Aorta (tissue), 5 donors: ENCODE measurements at regions not wholly inside any gene's neighbourhood (a gene's known extent, or its start where the extent isn't known, plus 50 kb on each side); places are given as distances from the start of the nearest gene placed in this dataset.
"Not testable (repeated sequence)": the region's sequence is repeated elsewhere in the genome, so short reads cannot be mapped to it uniquely, and the experiment has no call there.

Experiments
- ATAC-seq: fragments of 200-7000 bp; cut with Tn5 transposase; one replicate; pipeline ENCODE4 v1.9.1; 2022; ENCODE audit warnings: moderate library complexity; ENCODE audit not compliant: low FRiP score
- DNase-seq, 2 donors: peaks; one replicate each; pipeline ENCODE4 v3.0.0-alpha.2; 2020
- H3K27ac ChIP-seq, 2 donors: one replicate each; pipeline ENCODE4 v1.5.1; 2013; ENCODE audit warnings: low read length in 2 of 2, mild to moderate bottlenecking in 2 of 2, moderate library complexity in 2 of 2, control low read depth in 1 of 2, inconsistent platforms in 1 of 2, low read depth in 1 of 2
- H3K27me3 ChIP-seq, 2 donors: one replicate each; pipeline ENCODE4 v1.6.1; 2013; ENCODE audit warnings: control low read depth in 1 of 2, low read length in 1 of 2, mild to moderate bottlenecking in 1 of 2, moderate library complexity in 1 of 2; ENCODE audit not compliant: insufficient read depth in 2 of 2, control insufficient read depth in 1 of 2
- H3K36me3 ChIP-seq, 2 donors: one replicate each; pipeline ENCODE4 v1.6.1; 2013; ENCODE audit warnings: control low read depth in 1 of 2, low read length in 1 of 2, mild to moderate bottlenecking in 1 of 2; ENCODE audit not compliant: insufficient read depth in 2 of 2, control insufficient read depth in 1 of 2
- H3K4me1 ChIP-seq, 2 donors: one replicate each; pipeline ENCODE4 v1.6.1; 2013; ENCODE audit warnings: low read length in 2 of 2, control low read depth in 1 of 2, mild to moderate bottlenecking in 1 of 2, moderate library complexity in 1 of 2; ENCODE audit not compliant: insufficient read depth in 2 of 2, control insufficient read depth in 1 of 2
- H3K4me3 ChIP-seq, 2 donors: one replicate each; pipeline ENCODE4 v1.5.1; 2013; ENCODE audit warnings: low read length in 2 of 2, control low read depth in 1 of 2, mild to moderate bottlenecking in 1 of 2
- H3K9me3 ChIP-seq: one replicate; pipeline ENCODE4 v1.6.1; 2013; ENCODE audit warnings: mild to moderate bottlenecking, low read length; ENCODE audit not compliant: control insufficient read depth
- WGBS, 2 donors: extraction: QIAGEN DNeasy Blood & Tissue Kit; methylation state at CpG; one replicate each; pipeline ENCODE4 v1.1.7; 2013; 5-methylcytosine and 5-hydroxymethylcytosine counted together
- intact Hi-C, 2 donors: fragments of 100-400 bp; cut with DNase I; formaldehyde crosslinking; loops; one replicate each; pipeline versions ENCODE4 v1.14.2 to v1.15.0; 2022
- donor health status: healthy with polysubstance abuse.
- donor health status: Bipolar disorder and iron deficiency.
- donor health status: DM: no; HTN: no; CAD: no.
- donor health status: DM: no; HTN: no; CAD: no.
- donor health status: DM: yes; HTN: yes; CAD: no.

- no peak overlapping the region for H3K27ac ChIP-seq
- ATAC-seq = no peak
- no peaks in the 10 kb centered on the region for H3K27me3 ChIP-seq
- H3K9me3 ChIP-seq = no peaks in the 10 kb centered on the region
- DNase-seq = no peak
- H3K4me1 ChIP-seq = no peaks in the 10 kb centered on the region
- WGBS, 2 donors = 30 to 36% methylated on average over 1 of the region's 1 CpG
- no peaks in the 10 kb centered on the region for H3K36me3 ChIP-seq
- H3K4me3 ChIP-seq = no peak overlapping the region
- intact Hi-C loops = no loop called here
Observed at GRCh38 chr7:81457852-81458522, 311.9 kb downstream of the HGF start.

GRCh38 chr7:81453770-81454169 lies 316.1 kb downstream of the HGF start:
- H3K9me3 ChIP-seq, H3K4me1 ChIP-seq, H3K27ac ChIP-seq, H3K27me3 ChIP-seq, H3K4me3 ChIP-seq, intact Hi-C loops, H3K36me3 ChIP-seq, DNase-seq, ATAC-seq: not testable (repeated sequence)

GRCh38 chr7:81449105-81449504 lies 320.7 kb downstream of the HGF start:
- ATAC-seq (no peak), DNase-seq (no peak)
- intact Hi-C loops = no loop called here
- Histone ChIP-seq H3K4me1 (no peaks in the 10 kb centered on the region), H3K4me3 (no peak overlapping the region), H3K27ac (no peak overlapping the region), H3K27me3 (no peaks in the 10 kb centered on the region), H3K36me3 (no peaks in the 10 kb centered on the region), H3K9me3 (no peaks in the 10 kb centered on the region)

GRCh38 chr7:81447351-81447952 lies 322.4 kb downstream of the HGF start:
- ATAC-seq = no peak
- intact Hi-C loops = no loop called here
- Histone ChIP-seq H3K27me3 (no peaks in the 10 kb centered on the region), H3K4me1 (no peaks in the 10 kb centered on the region), H3K27ac (no peak overlapping the region), H3K9me3 (no peaks in the 10 kb centered on the region), H3K4me3 (no peak overlapping the region), H3K36me3 (no peaks in the 10 kb centered on the region)
- DNase-seq = no peak
- 38 to 40% methylated on average over 4 of the region's 4 CpGs for WGBS, 2 donors

- no peaks in the 10 kb centered on the region for H3K4me1 ChIP-seq
- no peak overlapping the region for H3K4me3 ChIP-seq
- no peak overlapping the region for H3K27ac ChIP-seq
- no peak for ATAC-seq
- H3K36me3 ChIP-seq = no peaks in the 10 kb centered on the region
- 61 to 67% methylated on average over 1 of the region's 1 CpG for WGBS, 2 donors
- no peak for DNase-seq
- H3K27me3 ChIP-seq = no peaks in the 10 kb centered on the region
- no peaks in the 10 kb centered on the region for H3K9me3 ChIP-seq
- intact Hi-C loops = no loop called here
Observed at GRCh38 chr7:81446212-81446611, 323.6 kb downstream of the HGF start.

- H3K9me3 ChIP-seq = no peaks in the 10 kb centered on the region
- no peak for ATAC-seq
- no peaks in the 10 kb centered on the region for H3K4me1 ChIP-seq
- no peaks in the 10 kb centered on the region for H3K36me3 ChIP-seq
- 92 to 95% methylated on average over 1 of the region's 1 CpG for WGBS, 2 donors
- no peaks in the 10 kb centered on the region for H3K27me3 ChIP-seq
- DNase-seq = no peak
- H3K27ac ChIP-seq = no peak overlapping the region
- no peak overlapping the region for H3K4me3 ChIP-seq
- intact Hi-C loops = no loop called here
Observed at GRCh38 chr7:81445462-81445861, 324.4 kb downstream of the HGF start.

GRCh38 chr7:81441750-81442149 lies 328.1 kb downstream of the HGF start:
- Histone ChIP-seq H3K27me3 (no peaks in the 10 kb centered on the region), H3K27ac (no peak overlapping the region), H3K4me3 (no peak overlapping the region), H3K4me1 (no peaks in the 10 kb centered on the region), H3K9me3 (no peaks in the 10 kb centered on the region), H3K36me3 (no peaks in the 10 kb centered on the region)
- intact Hi-C loops = no loop called here
- ATAC-seq (no peak), DNase-seq (no peak)
- 3 to 7% methylated on average over 1 of the region's 1 CpG for whole genome bisulfite sequencing, 2 donors

- intact Hi-C loops = no loop called here
- no peak for ATAC-seq
- Histone ChIP-seq H3K27me3 (no peaks in the 10 kb centered on the region), H3K36me3 (no peaks in the 10 kb centered on the region), H3K27ac (no peak overlapping the region), H3K4me1 (no peaks in the 10 kb centered on the region), H3K4me3 (no peak overlapping the region), H3K9me3 (no peaks in the 10 kb centered on the region)
- no peak for DNase-seq
- WGBS, 2 donors = 24 to 37% methylated on average over 1 of the region's 1 CpG
Observed at GRCh38 chr7:81439591-81439990, 330.3 kb downstream of the HGF start.

- not testable (repeated sequence) for H3K27ac ChIP-seq
- WGBS, 2 donors = 96 to 98% methylated on average over 26 to 29 of the region's 29 CpGs
Observed at GRCh38 chr7:81437160-81437559, 332.7 kb downstream of the HGF start.

More at GRCh38 chr7:81437160-81437559, 332.7 kb downstream of the HGF start:
- ATAC-seq, intact Hi-C loops, H3K4me1 ChIP-seq, H3K36me3 ChIP-seq, H3K27me3 ChIP-seq, H3K4me3 ChIP-seq, H3K9me3 ChIP-seq: not testable (repeated sequence)
- DNase-seq = peak in 1 of 2 donors; percentile 51
